ENCODE measurements at regions not wholly inside any gene's neighbourhood (a gene's known extent, or its start where the extent isn't known, plus 50 kb on each side); places are given as distances from the start of the nearest gene placed in this dataset.

DNA sequence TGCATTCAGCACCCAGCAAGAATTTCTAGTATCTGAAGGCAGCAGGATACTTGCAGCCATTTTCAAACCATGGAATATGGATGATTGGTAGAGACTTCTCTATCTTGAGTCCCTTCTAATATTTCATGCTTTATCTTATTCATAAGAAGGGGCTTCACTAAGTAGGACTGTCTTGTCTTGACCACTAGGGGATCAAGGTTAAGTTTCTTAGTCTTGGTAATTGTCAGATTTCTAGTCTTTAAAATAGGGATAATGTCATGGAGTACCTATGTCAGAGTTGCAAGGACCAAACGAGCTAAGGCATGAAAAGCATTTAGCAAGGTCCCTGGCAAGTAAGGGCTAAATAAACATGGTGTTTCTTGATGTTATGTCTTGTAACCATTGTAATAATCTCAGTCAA is 68.5 kb upstream of the ESR1 start (continued):
- no peak for TF ChIP-seq USF2 (IDR thresholded peaks at IDR 0.05; ENCODE audit: borderline replicate concordance, low read depth, low read length)
- TF ChIP-seq USF1 (IDR thresholded peaks at IDR 0.05; ENCODE audit: borderline replicate concordance, low read depth) = no peak
- no peak for TF ChIP-seq SIN3A (IDR thresholded peaks at IDR 0.05; ENCODE audit: borderline replicate concordance, low read depth, low read length)
- TF ChIP-seq IRF3 (IDR thresholded peaks at IDR 0.05; ENCODE audit: low read depth, low read length) = no peak
- no peak for TF ChIP-seq CHD2 (IDR thresholded peaks at IDR 0.05; ENCODE audit: low read length, partially characterized antibody)
- TF ChIP-seq RFX5 (IDR thresholded peaks at IDR 0.05; ENCODE audit: low read length) = no peak
- no peak for TF ChIP-seq FOXM1 (IDR thresholded peaks at IDR 0.05; ENCODE audit: low read depth)
- no peak for TF ChIP-seq JUND (IDR thresholded peaks at IDR 0.05)

GRCh38 chr6:151740820-151741219 is 66.7 kb upstream of the ESR1 start:
- DNase-seq = no peak
- Histone ChIP-seq H3K27me3 (ENCODE audit: insufficient read depth) (no peaks in the 10 kb centered on the region), H3K36me3 (replicated peaks in 1 of 2; ENCODE audit: control insufficient read depth in 1 of 2, insufficient read depth in 2 of 2, low read length in 1 of 2) (no peaks in the 10 kb centered on the region), H3K4me3 (ENCODE audit: low read depth in 2 of 2, low read length in 1 of 2) (no peak overlapping the region), H3K9me2 (no peaks in the 10 kb centered on the region), H3F3A (replicated peaks; ENCODE audit: insufficient read depth) (no peaks in the 10 kb centered on the region), H3K4me2 (no peak overlapping the region), H3K9ac (no peak overlapping the region), H3K27ac (ENCODE audit: low read depth in 2 of 2, low read length in 1 of 2) (no peak overlapping the region), H3K4me1 (ENCODE audit: control insufficient read depth in 1 of 2, insufficient read depth in 2 of 2, low read depth in 1 of 2, low read length in 1 of 2) (no peaks in the 10 kb centered on the region), H3K79me2 (ENCODE audit: insufficient read depth) (no peaks in the 10 kb centered on the region), H4K20me1 (ENCODE audit: insufficient read depth) (no peaks in the 10 kb centered on the region), H3K9me3 (no peaks in the 10 kb centered on the region), H2AFZ (ENCODE audit: low read depth) (no peak overlapping the region)
- POLR2A ChIA-PET = no interaction called here
- TF ChIP-seq USF2 (IDR thresholded peaks at IDR 0.05; ENCODE audit: borderline replicate concordance, low read depth, low read length) (no peak), NFIC (IDR thresholded peaks at IDR 0.05; ENCODE audit: borderline replicate concordance) (no peak)
- CTCF ChIA-PET = no interaction called here
- WGBS (ENCODE audit: low lambda C conversion rate) = 50% methylated on average over 4 of the region's 4 CpGs

DNA sequence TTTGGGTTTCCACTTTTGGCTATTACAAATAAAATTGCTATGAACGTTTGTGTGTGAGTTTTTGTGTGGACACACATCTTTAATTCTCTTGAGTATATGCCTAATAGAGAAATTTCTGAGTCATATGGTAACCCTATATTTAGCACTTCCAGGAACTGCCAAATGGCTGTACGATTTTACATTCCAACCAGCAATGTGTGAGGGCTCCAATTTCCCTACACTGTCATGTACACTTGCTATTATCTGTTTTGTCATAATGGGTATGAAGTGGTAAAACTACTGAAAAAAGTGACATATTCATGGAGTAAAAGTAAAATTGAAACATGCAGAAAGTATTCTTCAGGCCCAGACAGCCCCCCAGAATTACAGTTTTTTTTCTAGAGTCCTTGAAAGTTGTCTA is 59.6 kb upstream of the ESR1 start:
- CTCF ChIA-PET = interaction anchor here (1.4 kb wide), 1 partner anchor 377 kb away, joined by 4 read pairs; no protein-coding TSS in a partner anchor
- H3K27ac ChIP-seq (ENCODE audit: low read depth in 2 of 2, low read length in 1 of 2) = no peak overlapping the region
- H4K20me1 ChIP-seq (ENCODE audit: insufficient read depth) = no peaks in the 10 kb centered on the region

More for the DNA sequence above, 59.6 kb upstream of the ESR1 start:
- no peaks in the 10 kb centered on the region for H3K9me2 ChIP-seq
- no peak for DNase-seq
- no peaks in the 10 kb centered on the region for H3K4me1 ChIP-seq (ENCODE audit: control insufficient read depth in 1 of 2, insufficient read depth in 2 of 2, low read depth in 1 of 2, low read length in 1 of 2)
- TF ChIP-seq MAX (IDR thresholded peaks at IDR 0.05; ENCODE audit: low read depth) = no peak
- no peak for TF ChIP-seq MEF2A (IDR thresholded peaks at IDR 0.05; ENCODE audit: borderline replicate concordance, low read depth)
- no peak for TF ChIP-seq REST (IDR thresholded peaks at IDR 0.05; ENCODE audit: low read depth, low read length)
- no peak for TF ChIP-seq GATA2 (CRISPR knock-in tag; IDR thresholded peaks at IDR 0.05)
- no peak for TF ChIP-seq EZH2phosphoT487 (IDR thresholded peaks at IDR 0.05; ENCODE audit: borderline replicate concordance, low read depth)
- TF ChIP-seq CTCF (IDR thresholded peaks at IDR 0.05) = no peak
- H3K36me3 ChIP-seq (replicated peaks in 1 of 2; ENCODE audit: control insufficient read depth in 1 of 2, insufficient read depth in 2 of 2, low read length in 1 of 2) = no peaks in the 10 kb centered on the region
- 12% methylated on average over 2 of the region's 2 CpGs for WGBS (ENCODE audit: low lambda C conversion rate)
- H3K9ac ChIP-seq = no peak overlapping the region
- no peaks in the 10 kb centered on the region for H3K9me3 ChIP-seq
- no peaks in the 10 kb centered on the region for H3F3A ChIP-seq (replicated peaks; ENCODE audit: insufficient read depth)
- H2AFZ ChIP-seq (ENCODE audit: low read depth) = no peak overlapping the region
- POLR2A ChIA-PET = no interaction called here
- no peaks in the 10 kb centered on the region for H3K27me3 ChIP-seq (ENCODE audit: insufficient read depth)
- H3K4me2 ChIP-seq = no peak overlapping the region
- H3K4me3 ChIP-seq (ENCODE audit: low read depth in 2 of 2, low read length in 1 of 2) = no peak overlapping the region
- no peaks in the 10 kb centered on the region for H3K79me2 ChIP-seq (ENCODE audit: insufficient read depth)
